ENCODE measurements at regions not wholly inside any gene's neighbourhood (a gene's known extent, or its start where the extent isn't known, plus 50 kb on each side); places are given as distances from the start of the nearest gene placed in this dataset.

DNA sequence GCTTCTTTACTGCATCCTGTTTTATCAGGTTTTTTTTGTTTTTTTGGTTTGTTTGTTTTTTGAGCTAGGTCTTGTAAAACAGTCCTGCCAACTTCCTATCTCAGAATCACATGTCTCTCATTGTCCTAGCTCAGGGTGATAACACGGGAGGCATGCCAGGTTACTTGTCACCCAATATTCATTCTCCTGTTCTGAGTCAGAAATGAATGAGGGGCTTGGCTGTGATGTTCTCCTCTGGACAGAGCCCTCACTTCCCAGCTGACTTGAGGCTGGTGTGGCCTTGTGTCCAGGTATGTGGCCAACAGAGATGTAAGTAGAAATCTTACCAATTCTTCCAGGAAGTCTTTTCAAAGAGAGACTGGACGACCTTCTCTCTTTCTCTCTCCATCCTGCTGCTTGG is 317.0 kb downstream of the GABRB3 start:
- H3K4me3 ChIP-seq = no peak overlapping the region
- H3K27ac ChIP-seq = no peak overlapping the region
- intact Hi-C loops (cut with DNase I; ENCODE audit: low total_unique reads) = loop anchor here (2.0 kb wide), 1 partner anchor 75 kb away; no protein-coding TSS in a partner anchor
- no peak for DNase-seq
- no peaks in the 10 kb centered on the region for H3K9me3 ChIP-seq
- TF ChIP-seq, protein P1, sequence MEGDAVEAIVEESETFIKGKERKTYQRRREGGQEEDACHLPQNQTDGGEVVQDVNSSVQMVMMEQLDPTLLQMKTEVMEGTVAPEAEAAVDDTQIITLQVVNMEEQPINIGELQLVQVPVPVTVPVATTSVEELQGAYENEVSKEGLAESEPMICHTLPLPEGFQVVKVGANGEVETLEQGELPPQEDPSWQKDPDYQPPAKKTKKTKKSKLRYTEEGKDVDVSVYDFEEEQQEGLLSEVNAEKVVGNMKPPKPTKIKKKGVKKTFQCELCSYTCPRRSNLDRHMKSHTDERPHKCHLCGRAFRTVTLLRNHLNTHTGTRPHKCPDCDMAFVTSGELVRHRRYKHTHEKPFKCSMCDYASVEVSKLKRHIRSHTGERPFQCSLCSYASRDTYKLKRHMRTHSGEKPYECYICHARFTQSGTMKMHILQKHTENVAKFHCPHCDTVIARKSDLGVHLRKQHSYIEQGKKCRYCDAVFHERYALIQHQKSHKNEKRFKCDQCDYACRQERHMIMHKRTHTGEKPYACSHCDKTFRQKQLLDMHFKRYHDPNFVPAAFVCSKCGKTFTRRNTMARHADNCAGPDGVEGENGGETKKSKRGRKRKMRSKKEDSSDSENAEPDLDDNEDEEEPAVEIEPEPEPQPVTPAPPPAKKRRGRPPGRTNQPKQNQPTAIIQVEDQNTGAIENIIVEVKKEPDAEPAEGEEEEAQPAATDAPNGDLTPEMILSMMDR (IDR thresholded peaks at IDR 0.05) = no peak
- no peaks in the 10 kb centered on the region for H3K4me1 ChIP-seq
- no peaks in the 10 kb centered on the region for H3K27me3 ChIP-seq
- no peaks in the 10 kb centered on the region for H3K36me3 ChIP-seq

DNA sequence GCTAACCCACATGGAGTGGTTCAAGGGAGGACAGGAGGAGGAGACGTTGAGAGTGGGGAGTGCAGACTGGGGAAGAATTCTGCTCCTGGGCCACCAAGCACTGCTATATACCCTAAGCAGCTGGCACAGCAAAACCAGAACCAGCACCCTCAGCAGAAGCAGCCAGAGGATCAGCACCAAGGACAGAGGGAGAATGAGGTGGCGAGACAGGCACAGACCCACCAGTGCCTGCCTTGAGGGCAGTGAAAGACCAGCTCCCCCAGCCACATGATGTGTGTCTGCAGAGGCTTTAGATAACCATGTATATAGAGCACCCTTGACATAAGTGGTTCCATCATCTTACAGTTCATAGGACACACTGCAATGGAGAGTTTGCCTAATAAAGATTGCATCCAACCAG is 319.0 kb downstream of the GABRB3 start:
- no peak overlapping the region for H3K4me3 ChIP-seq
- TF ChIP-seq, protein P1 (IDR thresholded peaks at IDR 0.05) = no peak
- DNase-seq = no peak
- no peaks in the 10 kb centered on the region for H3K27me3 ChIP-seq
- H3K4me1 ChIP-seq = no peaks in the 10 kb centered on the region
- H3K27ac ChIP-seq = no peak overlapping the region
- no peaks in the 10 kb centered on the region for H3K36me3 ChIP-seq
- H3K9me3 ChIP-seq = no peaks in the 10 kb centered on the region
- intact Hi-C loops (cut with DNase I; ENCODE audit: low total_unique reads) = loop anchor here (2.0 kb wide), 1 partner anchor 77 kb away; no protein-coding TSS in a partner anchor

DNA sequence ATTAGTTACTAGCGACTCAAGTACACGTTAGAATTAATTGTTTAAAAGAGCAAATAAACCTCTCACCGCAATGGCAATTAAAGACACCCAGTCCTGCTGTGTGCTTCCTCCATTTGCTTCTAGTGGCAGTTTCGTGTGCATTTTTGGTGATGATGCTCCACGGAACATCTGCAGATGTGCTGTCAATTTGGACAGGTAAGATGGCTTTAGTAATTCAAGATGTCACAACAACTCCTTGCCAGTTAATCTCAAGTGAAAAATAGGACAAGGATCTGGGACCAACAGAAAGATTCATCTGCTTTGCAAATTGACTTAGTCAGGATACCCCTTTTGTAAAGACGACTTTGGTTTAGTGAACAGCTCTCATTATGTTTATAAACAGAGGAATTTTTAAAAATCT is 320.9 kb downstream of the GABRB3 start:
- DNase-seq = no peak
- H3K27ac ChIP-seq = no peak overlapping the region
- H3K27me3 ChIP-seq = no peaks in the 10 kb centered on the region
- H3K36me3 ChIP-seq = no peaks in the 10 kb centered on the region
- TF ChIP-seq, protein P1 (IDR thresholded peaks at IDR 0.05) = no peak
- no peaks in the 10 kb centered on the region for H3K4me1 ChIP-seq
- no peaks in the 10 kb centered on the region for H3K9me3 ChIP-seq
- H3K4me3 ChIP-seq = no peak overlapping the region
- intact Hi-C loops (cut with DNase I; ENCODE audit: low total_unique reads) = no loop called here

DNA sequence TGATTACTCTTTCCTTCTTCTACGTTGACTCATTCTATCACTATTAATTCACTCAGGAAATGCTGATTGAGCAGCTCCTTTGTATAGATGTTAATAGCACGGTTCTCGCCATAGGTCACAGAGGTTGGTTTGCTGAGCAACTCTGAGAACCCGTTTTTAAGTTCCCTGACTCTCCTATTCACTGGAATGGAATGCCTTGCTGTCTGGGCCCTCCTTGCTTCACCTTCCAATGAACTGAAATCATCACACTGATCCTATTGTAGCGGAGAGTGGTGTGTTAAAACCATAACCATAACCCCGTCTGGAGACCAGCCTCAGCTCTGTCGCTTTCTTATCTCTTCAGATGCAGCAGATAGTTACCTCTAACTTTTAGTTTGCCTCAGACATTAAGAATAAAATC is 323.6 kb downstream of the GABRB3 start:
- Histone ChIP-seq H3K27ac (no peak overlapping the region), H3K9me3 (no peaks in the 10 kb centered on the region), H3K4me1 (no peaks in the 10 kb centered on the region), H3K36me3 (no peaks in the 10 kb centered on the region), H3K27me3 (no peaks in the 10 kb centered on the region), H3K4me3 (no peak overlapping the region)
- TF ChIP-seq, protein P1 (IDR thresholded peaks at IDR 0.05) = no peak
- no peak for DNase-seq
- intact Hi-C loops (cut with DNase I; ENCODE audit: low total_unique reads) = no loop called here

DNA sequence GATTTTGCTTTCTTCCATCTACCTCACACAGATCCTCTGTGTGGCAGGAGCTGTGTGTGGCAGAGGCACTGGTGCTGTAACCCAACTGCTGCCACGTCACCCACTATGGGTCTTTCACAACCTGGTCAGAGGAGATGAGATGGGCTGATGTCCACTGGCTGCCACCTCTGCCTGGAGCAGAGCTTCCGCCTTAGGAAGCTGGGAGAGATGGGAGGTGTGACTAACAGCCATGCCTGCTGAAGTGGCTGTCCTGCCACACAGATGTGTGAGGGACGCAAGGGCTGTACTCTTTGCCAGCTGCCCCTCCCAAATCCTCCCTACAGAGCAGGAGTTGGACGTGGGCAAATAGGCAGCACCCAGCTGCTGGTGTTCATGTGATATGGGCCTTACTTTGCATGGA is 329.5 kb downstream of the GABRB3 start:
- Histone ChIP-seq H3K27me3 (no peaks in the 10 kb centered on the region), H3K27ac (no peak overlapping the region), H3K9me3 (no peaks in the 10 kb centered on the region), H3K4me1 (no peaks in the 10 kb centered on the region), H3K4me3 (no peak overlapping the region), H3K36me3 (no peaks in the 10 kb centered on the region)
- TF ChIP-seq, protein P1 (IDR thresholded peaks at IDR 0.05) = no peak
- intact Hi-C loops (cut with DNase I; ENCODE audit: low total_unique reads) = no loop called here
- no peak for DNase-seq

DNA sequence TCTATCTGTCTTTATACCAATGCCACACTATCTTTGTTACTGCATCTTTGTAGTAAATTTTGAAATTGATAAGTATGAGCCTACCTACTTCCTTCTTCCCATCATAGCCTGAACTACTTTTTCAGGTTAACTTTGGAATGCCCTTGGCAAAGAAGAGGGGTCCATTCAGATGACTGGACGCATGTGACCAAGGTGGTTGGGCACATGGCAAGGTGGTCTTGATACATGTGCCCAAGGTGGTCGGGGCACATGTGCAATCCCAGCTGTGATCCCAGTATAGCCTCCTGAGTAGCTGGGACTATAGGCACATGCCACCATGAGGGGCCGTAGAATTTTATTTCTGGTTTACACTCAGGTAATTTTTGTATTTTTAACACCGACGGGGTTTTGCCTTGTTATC is 330.2 kb downstream of the GABRB3 start:
- intact Hi-C loops (cut with DNase I; ENCODE audit: low total_unique reads) = no loop called here
- H3K27me3 ChIP-seq = no peaks in the 10 kb centered on the region
- H3K4me1 ChIP-seq = no peaks in the 10 kb centered on the region
- no peak overlapping the region for H3K4me3 ChIP-seq
- no peaks in the 10 kb centered on the region for H3K36me3 ChIP-seq
- no peak for DNase-seq
- TF ChIP-seq, protein P1 (IDR thresholded peaks at IDR 0.05) = no peak
- H3K27ac ChIP-seq = no peak overlapping the region
- no peaks in the 10 kb centered on the region for H3K9me3 ChIP-seq
